OCI-LY7 (cell line): ENCODE measurements at regions not wholly inside any gene's neighbourhood (a gene's known extent, or its start where the extent isn't known, plus 50 kb on each side); places are given as distances from the start of the nearest gene placed in this dataset.

ENCODE experiments used
- BruUV-seq: library from RNA; stranded (reverse); fragments of 400-500 nt; replicated peaks from 2 replicates; lab custom pipeline; 2021; lab: Mats Ljungman, UMichigan
- CTCF ChIA-PET: fragments of 300-600 bp; sonication (Branson Sonifier 250); formaldehyde crosslinking; loops from one replicate; lab custom pipeline; 2022; ENCODE audit warnings: antibody characterized with exemption; ENCODE audit not compliant: unreplicated experiment; lab: Charles Lee
- POLR2A ChIA-PET: fragments of 300-600 bp; sonication (Branson Sonifier 250); formaldehyde crosslinking; loops from one replicate; lab custom pipeline; 2022; ENCODE audit warnings: antibody characterized with exemption; lab: Charles Lee
- DNase-seq: peaks from one replicate; pipeline ENCODE4 v3.0.0-alpha.2; 2015; ENCODE audit warnings: low spot score
- H2AFZ ChIP-seq: fragments of 200-600 bp; sonication (generic), shearing (Covaris generic); 2 replicates; pipeline ENCODE4 v1.6.1; 2014; ENCODE audit warnings: mild to moderate bottlenecking, antibody characterized with exemption, low read length, moderate library complexity
- H3K27ac ChIP-seq: fragments of 200-600 bp; sonication (generic); 2 replicates; pipeline ENCODE4 v1.5.1; 2014; ENCODE audit warnings: mixed run types, low read depth, mild to moderate bottlenecking, moderate library complexity, low read length, inconsistent platforms; ENCODE audit not compliant: poor library complexity, severe bottlenecking
- H3K36me3 ChIP-seq: fragments of 200-600 bp; sonication (generic); 2 replicates; pipeline ENCODE4 v1.6.1; 2014; ENCODE audit warnings: mild to moderate bottlenecking, antibody characterized with exemption, low read length, moderate library complexity, mixed read lengths; ENCODE audit not compliant: insufficient read depth
- H3K4me1 ChIP-seq: fragments of 200-600 bp; sonication (generic); 2 replicates; pipeline ENCODE4 v1.5.1; 2014; ENCODE audit warnings: mild to moderate bottlenecking, low read length; ENCODE audit not compliant: insufficient read depth, poor library complexity, severe bottlenecking
- H3K4me2 ChIP-seq: fragments of 200-600 bp; sonication (generic); 2 replicates; pipeline ENCODE4 v1.6.1; 2014; ENCODE audit warnings: mild to moderate bottlenecking, low read length
- H3K4me3 ChIP-seq: fragments of 200-600 bp; sonication (generic); 2 replicates; pipeline ENCODE4 v1.5.1; 2014; ENCODE audit warnings: mild to moderate bottlenecking, low read depth, low read length; ENCODE audit not compliant: poor library complexity, severe bottlenecking
- H3K79me2 ChIP-seq: fragments of 200-600 bp; sonication (generic); 2 replicates; pipeline ENCODE4 v1.6.1; 2016; ENCODE audit warnings: low read depth, mild to moderate bottlenecking, low read length, moderate library complexity, mixed read lengths; ENCODE audit not compliant: insufficient read depth
- H3K9me2 ChIP-seq: fragments of 200-600 bp; sonication (generic); 2 replicates; pipeline ENCODE4 v1.6.1; 2016; ENCODE audit warnings: mild to moderate bottlenecking, low read length, mixed read lengths; ENCODE audit not compliant: insufficient read depth
- H3K9me3 ChIP-seq: fragments of 200-600 bp; sonication (generic); 2 replicates; pipeline ENCODE4 v1.6.1; 2014; ENCODE audit warnings: mild to moderate bottlenecking, mixed run types, low read length, mixed read lengths
- H4K20me1 ChIP-seq: fragments of 200-600 bp; sonication (generic); 2 replicates; pipeline ENCODE4 v1.6.1; 2014; ENCODE audit warnings: mild to moderate bottlenecking, antibody characterized with exemption, low read length, moderate library complexity, mixed read lengths; ENCODE audit not compliant: insufficient read depth
- EZH2phosphoT487 ChIP-seq: fragments of 200-600 bp; sonication (generic); IDR thresholded peaks from 2 replicates; pipeline ENCODE4 v1.6.1; 2018; ENCODE audit warnings: low read depth, borderline replicate concordance, mild to moderate bottlenecking, mixed run types, antibody characterized with exemption, low read length, moderate library complexity, mixed read lengths
- intact Hi-C: fragments of 100-400 bp; cut with micrococcal nuclease; formaldehyde crosslinking; loops from one replicate; pipeline ENCODE4 v1.10.0; 2022; ENCODE audit not compliant: unreplicated experiment
- TF ChIP-seq, protein P1 (sequence below): fragments of 200-600 bp; sonication (generic); conservative IDR thresholded peaks from 2 replicates; pipeline ENCODE4 v1.5.1; 2014; ENCODE audit warnings: mild to moderate bottlenecking, antibody characterized with exemption, low read length, moderate library complexity, mixed read lengths

GRCh38 chr18:44374966-44375365 lies 305.7 kb upstream of the SETBP1 start:
- DNase-seq: no peak
- intact Hi-C loops: no loop called here
- Histone ChIP-seq H3K4me3 (no peak overlapping the region), H4K20me1 (no peaks in the 10 kb centered on the region), H3K4me2 (no peak overlapping the region), H3K36me3 (no peaks in the 10 kb centered on the region), H3K4me1 (no peaks in the 10 kb centered on the region), H3K9me3 (no peaks in the 10 kb centered on the region), H2AFZ (no peak overlapping the region), H3K9me2 (no peaks in the 10 kb centered on the region), H3K79me2 (no peaks in the 10 kb centered on the region), H3K27ac (no peak overlapping the region)
- TF ChIP-seq, protein P1, sequence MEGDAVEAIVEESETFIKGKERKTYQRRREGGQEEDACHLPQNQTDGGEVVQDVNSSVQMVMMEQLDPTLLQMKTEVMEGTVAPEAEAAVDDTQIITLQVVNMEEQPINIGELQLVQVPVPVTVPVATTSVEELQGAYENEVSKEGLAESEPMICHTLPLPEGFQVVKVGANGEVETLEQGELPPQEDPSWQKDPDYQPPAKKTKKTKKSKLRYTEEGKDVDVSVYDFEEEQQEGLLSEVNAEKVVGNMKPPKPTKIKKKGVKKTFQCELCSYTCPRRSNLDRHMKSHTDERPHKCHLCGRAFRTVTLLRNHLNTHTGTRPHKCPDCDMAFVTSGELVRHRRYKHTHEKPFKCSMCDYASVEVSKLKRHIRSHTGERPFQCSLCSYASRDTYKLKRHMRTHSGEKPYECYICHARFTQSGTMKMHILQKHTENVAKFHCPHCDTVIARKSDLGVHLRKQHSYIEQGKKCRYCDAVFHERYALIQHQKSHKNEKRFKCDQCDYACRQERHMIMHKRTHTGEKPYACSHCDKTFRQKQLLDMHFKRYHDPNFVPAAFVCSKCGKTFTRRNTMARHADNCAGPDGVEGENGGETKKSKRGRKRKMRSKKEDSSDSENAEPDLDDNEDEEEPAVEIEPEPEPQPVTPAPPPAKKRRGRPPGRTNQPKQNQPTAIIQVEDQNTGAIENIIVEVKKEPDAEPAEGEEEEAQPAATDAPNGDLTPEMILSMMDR: no peak
- TF ChIP-seq EZH2phosphoT487: no peak
- no TSS peak for BruUV-seq
- POLR2A ChIA-PET: no interaction called here
- CTCF ChIA-PET: no interaction called here

DNA sequence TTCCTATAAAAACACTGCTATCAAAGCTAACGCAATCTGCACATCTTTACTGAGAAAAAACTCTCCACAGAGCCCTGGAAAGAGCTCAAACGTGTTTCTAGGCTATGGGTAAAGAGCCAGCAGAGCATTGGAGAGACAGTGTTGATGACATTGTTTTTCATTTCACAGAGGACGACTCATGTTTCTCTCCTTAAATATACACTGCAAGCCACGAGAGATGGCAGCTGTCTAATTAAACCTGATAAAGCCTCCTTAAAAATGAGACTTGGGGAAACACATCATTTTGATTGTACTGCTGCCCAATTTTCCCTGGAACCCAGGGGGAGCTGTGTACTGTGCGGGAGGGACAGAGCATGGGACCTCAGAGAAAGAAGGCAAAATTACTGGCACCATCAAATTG lies 294.3 kb upstream of the SETBP1 start:
- Histone ChIP-seq H3K27ac (no peak overlapping the region), H3K36me3 (no peaks in the 10 kb centered on the region), H3K9me2 (no peaks in the 10 kb centered on the region), H3K4me2 (no peak overlapping the region), H4K20me1 (no peaks in the 10 kb centered on the region), H2AFZ (no peak overlapping the region), H3K9me3 (no peaks in the 10 kb centered on the region), H3K4me1 (no peaks in the 10 kb centered on the region), H3K79me2 (no peaks in the 10 kb centered on the region), H3K4me3 (no peak overlapping the region)
- BruUV-seq: no TSS peak
- POLR2A ChIA-PET: interaction anchor here (0.6 kb wide), 1 partner anchor 28 kb away, joined by 4 read pairs; no protein-coding TSS in a partner anchor
- CTCF ChIA-PET: no interaction called here
- intact Hi-C loops: no loop called here
- no peak for TF ChIP-seq EZH2phosphoT487
- TF ChIP-seq, protein P1: no peak
- no peak for DNase-seq

DNA sequence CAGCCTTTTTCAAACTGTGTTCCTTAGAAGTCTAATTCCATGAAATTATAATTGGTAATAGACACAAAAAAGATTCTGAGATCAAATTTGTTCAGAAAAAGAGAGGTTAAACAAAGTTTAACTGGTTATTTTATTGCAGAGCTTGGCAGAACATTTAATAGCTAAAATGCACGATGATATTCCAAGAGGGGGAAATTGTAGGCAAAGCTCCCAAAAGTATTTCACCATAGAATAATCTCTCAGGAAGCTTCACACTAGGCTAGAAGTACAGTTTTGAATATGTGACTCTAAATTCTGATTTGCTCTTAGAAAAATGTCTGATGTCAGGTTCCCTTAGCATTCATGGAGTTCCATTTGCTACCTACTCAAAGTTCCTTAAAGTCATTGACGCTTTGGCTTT lies 292.4 kb upstream of the SETBP1 start:
- H3K79me2 ChIP-seq: no peaks in the 10 kb centered on the region
- H3K36me3 ChIP-seq: no peaks in the 10 kb centered on the region
- POLR2A ChIA-PET: no interaction called here
- H3K9me2 ChIP-seq: no peaks in the 10 kb centered on the region
- no peak overlapping the region for H3K4me2 ChIP-seq
- H3K27ac ChIP-seq: no peak overlapping the region
- no peak for DNase-seq
- intact Hi-C loops: no loop called here
- CTCF ChIA-PET: no interaction called here
- TF ChIP-seq EZH2phosphoT487: no peak
- TF ChIP-seq, protein P1: no peak
- H3K4me3 ChIP-seq: no peak overlapping the region
- H4K20me1 ChIP-seq: no peaks in the 10 kb centered on the region
- BruUV-seq: no TSS peak
- H3K9me3 ChIP-seq: no peaks in the 10 kb centered on the region
- no peak overlapping the region for H2AFZ ChIP-seq
- H3K4me1 ChIP-seq: no peaks in the 10 kb centered on the region
